Tibial artery (tissue), 4 donors: ENCODE measurements at regions not wholly inside any gene's neighbourhood (a gene's known extent, or its start where the extent isn't known, plus 50 kb on each side); places are given as distances from the start of the nearest gene placed in this dataset.

ENCODE experiments used
- DNase-seq, 2 donors: peaks; one replicate each; pipeline ENCODE4 v3.0.0-alpha.2; 2019
- H3K27ac ChIP-seq, 2 donors: fragments of 200-600 bp; sonication (generic) in 1 of 2; 1 replicate in 1 of 2; 2 replicates in 1 of 2; pipeline ENCODE4 v1.5.1; 2018 to 2019; ENCODE audit warnings: mild to moderate bottlenecking in 1 of 2
- H3K27me3 ChIP-seq, 2 donors: fragments of 200-600 bp; sonication (generic) in 1 of 2; one replicate each; pipeline versions ENCODE4 v1.5.1 to v1.6.0; 2016 to 2019
- H3K36me3 ChIP-seq, 3 donors: fragments of 200-600 bp; sonication (generic) in 2 of 3; one replicate each; pipeline ENCODE4 v1.5.1; 2016 to 2019; ENCODE audit warnings: mild to moderate bottlenecking in 2 of 3
- H3K4me1 ChIP-seq, 4 donors: fragments of 200-600 bp; sonication (generic) in 2 of 4; 1 replicate in 3 of 4; 2 replicates in 1 of 4; pipeline ENCODE4 v1.5.1; 2016 to 2019
- H3K4me3 ChIP-seq, 2 donors: fragments of 200-600 bp; sonication (generic) in 1 of 2; 1 replicate in 1 of 2; 2 replicates in 1 of 2; pipeline ENCODE4 v1.5.1; 2018 to 2019; ENCODE audit warnings: mild to moderate bottlenecking in 2 of 2
- H3K9me3 ChIP-seq, 3 donors: fragments of 200-600 bp; sonication (generic) in 1 of 3; one replicate each; pipeline ENCODE4 v1.5.1; 2016 to 2019
- intact Hi-C: fragments of 100-400 bp; cut with DNase I; formaldehyde crosslinking; loops from one replicate; pipeline ENCODE4 v1.15.0; 2023; ENCODE audit warnings: low total_unique reads
- TF ChIP-seq, protein P1 (sequence below), 2 experiments: fragments of 200-600 bp in 1 of 2; fragments of 450-650 bp in 1 of 2; IDR thresholded peaks; one replicate each; pipeline ENCODE4 v1.5.1; 2017 to 2019; ENCODE audit warnings: antibody characterized with exemption in 2 of 2, mild to moderate bottlenecking in 1 of 2, moderate library complexity in 1 of 2

DNA sequence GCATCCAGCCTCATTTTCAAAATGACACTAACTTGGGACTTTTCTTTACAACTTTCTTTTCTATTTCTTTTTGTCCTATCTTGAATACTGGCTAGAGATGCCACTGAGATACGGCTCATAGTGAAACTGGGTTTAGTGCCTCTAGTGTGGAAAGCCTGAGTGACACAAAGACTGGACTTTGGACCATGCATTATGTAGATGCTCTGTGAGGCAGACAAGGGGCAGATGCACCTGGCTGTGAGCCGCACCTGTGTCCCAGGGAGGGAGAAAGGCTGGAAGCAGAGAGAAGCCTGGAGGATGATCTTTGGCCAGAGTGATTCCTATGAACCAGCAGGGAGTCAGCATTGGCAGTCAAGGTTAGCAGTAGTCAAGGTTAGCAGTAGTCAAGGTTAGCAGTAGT is 852.3 kb upstream of the TMEM132C start:
- Histone ChIP-seq H3K36me3 (no peaks in the 10 kb centered on the region), H3K9me3 (no peaks in the 10 kb centered on the region), H3K27me3 (no peaks in the 10 kb centered on the region), H3K4me3 (no peak overlapping the region), H3K27ac (no peak overlapping the region), H3K4me1 (no peaks in the 10 kb centered on the region)
- intact Hi-C loops: no loop called here
- DNase-seq: no peak
- TF ChIP-seq, protein P1, sequence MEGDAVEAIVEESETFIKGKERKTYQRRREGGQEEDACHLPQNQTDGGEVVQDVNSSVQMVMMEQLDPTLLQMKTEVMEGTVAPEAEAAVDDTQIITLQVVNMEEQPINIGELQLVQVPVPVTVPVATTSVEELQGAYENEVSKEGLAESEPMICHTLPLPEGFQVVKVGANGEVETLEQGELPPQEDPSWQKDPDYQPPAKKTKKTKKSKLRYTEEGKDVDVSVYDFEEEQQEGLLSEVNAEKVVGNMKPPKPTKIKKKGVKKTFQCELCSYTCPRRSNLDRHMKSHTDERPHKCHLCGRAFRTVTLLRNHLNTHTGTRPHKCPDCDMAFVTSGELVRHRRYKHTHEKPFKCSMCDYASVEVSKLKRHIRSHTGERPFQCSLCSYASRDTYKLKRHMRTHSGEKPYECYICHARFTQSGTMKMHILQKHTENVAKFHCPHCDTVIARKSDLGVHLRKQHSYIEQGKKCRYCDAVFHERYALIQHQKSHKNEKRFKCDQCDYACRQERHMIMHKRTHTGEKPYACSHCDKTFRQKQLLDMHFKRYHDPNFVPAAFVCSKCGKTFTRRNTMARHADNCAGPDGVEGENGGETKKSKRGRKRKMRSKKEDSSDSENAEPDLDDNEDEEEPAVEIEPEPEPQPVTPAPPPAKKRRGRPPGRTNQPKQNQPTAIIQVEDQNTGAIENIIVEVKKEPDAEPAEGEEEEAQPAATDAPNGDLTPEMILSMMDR (IDR thresholded peaks at IDR 0.05): no peak

DNA sequence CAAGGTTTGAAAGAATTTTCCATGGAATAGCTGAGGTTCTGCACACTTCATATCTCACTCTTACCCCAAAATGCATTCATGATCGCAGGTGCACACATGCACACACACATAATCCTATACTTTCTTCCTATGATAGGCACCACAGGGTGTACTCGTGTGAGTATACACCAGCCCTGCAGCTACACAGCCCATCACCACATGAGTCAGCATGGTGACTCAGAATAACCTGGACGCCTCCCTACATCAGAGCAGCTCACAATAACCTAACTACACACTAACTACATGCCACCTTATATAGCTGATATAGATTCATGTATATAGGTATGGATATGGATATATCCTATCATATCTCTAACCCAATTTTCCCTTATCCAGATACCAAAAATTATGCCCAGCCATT is 850.2 kb upstream of the TMEM132C start:
- TF ChIP-seq, protein P1 (IDR thresholded peaks at IDR 0.05): no peak
- no peaks in the 10 kb centered on the region for H3K27me3 ChIP-seq
- no peak overlapping the region for H3K4me3 ChIP-seq
- H3K36me3 ChIP-seq: no peaks in the 10 kb centered on the region
- intact Hi-C loops: no loop called here
- no peaks in the 10 kb centered on the region for H3K9me3 ChIP-seq
- H3K27ac ChIP-seq: no peak overlapping the region
- no peak for DNase-seq
- H3K4me1 ChIP-seq: no peaks in the 10 kb centered on the region

DNA sequence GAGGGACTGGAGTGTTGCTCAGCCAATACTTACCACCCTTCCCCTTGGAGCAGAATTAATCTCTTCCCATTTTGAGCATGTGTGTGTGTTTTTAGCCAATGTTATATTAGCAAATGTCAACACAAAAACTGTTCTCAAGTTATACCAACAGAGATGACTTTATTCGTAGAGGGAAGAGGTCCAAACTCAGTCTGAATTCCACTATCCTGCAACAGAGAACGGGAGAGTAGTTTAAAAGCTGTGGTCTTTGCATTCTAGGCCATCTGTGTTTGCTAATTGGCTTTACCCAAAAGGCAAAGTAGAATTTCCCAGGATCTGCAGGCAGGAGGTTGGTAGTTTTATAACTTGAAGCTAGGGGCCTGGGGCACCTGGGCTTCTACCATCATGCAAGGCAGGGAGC is 847.9 kb upstream of the TMEM132C start:
- no peak for DNase-seq
- Histone ChIP-seq H3K36me3 (no peaks in the 10 kb centered on the region), H3K27me3 (no peaks in the 10 kb centered on the region), H3K4me3 (no peak overlapping the region), H3K4me1 (no peaks in the 10 kb centered on the region), H3K9me3 (no peaks in the 10 kb centered on the region), H3K27ac (no peak overlapping the region)
- intact Hi-C loops: no loop called here
- TF ChIP-seq, protein P1 (IDR thresholded peaks at IDR 0.05): no peak

DNA sequence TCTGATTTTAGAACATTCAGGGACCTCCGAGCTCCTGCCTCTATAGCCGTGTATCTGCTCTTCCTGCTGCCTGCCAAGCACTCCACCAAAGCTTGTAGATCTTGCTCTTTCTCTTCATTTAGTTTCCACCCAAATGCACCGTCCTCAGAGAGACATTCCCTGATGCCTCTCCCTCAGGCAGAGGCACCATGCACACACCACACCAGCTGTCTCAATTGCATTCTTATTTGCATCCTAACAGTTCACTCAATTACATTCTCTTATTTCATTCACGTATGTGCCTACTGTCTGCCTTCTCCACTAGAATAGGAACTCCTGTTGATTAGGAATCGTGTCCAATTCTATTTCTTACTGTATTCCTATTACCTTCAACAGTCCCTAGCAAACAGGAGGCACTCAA is 845.4 kb upstream of the TMEM132C start:
- Histone ChIP-seq H3K27ac (no peak overlapping the region), H3K27me3 (no peaks in the 10 kb centered on the region), H3K36me3 (no peaks in the 10 kb centered on the region), H3K4me1 (no peaks in the 10 kb centered on the region), H3K4me3 (no peak overlapping the region), H3K9me3 (no peaks in the 10 kb centered on the region)
- intact Hi-C loops: no loop called here
- TF ChIP-seq, protein P1 (IDR thresholded peaks at IDR 0.05): no peak
- no peak for DNase-seq

DNA sequence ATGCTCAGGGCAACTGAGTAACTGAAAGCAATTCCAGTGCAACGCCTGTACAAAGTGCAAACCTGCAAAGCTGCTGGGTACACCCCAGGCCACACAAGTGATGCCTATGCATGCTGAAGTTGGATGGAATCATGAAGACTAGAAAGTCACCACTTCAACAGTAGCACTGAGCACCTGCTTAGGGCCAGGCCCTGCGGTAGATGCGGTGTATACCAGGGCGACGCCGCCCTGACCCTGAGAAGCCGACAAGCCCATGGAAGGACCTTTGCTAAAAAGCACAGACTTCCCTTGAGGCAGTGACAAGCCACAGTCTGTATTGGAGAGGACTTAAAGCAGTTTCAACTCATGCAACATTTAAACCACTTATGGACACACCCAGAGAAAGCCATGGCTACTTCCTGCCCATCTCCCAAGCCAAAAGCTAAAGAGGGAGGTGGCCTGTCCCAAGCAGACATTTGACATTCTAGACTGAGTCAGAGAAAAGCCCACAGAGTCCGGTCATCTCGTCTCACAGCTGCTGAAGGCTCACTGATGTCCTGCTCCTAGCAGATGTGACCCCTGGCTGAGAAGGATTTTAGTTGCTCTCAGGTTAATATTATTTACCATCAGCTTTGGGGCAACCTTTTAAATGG is 843.9 kb upstream of the TMEM132C start:
- H3K36me3 ChIP-seq: no peaks in the 10 kb centered on the region
- no peak for DNase-seq
- intact Hi-C loops: no loop called here

More for the DNA sequence above, 843.9 kb upstream of the TMEM132C start:
- no peak overlapping the region for H3K27ac ChIP-seq
- TF ChIP-seq, protein P1 (IDR thresholded peaks at IDR 0.05): no peak
- no peak overlapping the region for H3K4me3 ChIP-seq
- H3K4me1 ChIP-seq: no peaks in the 10 kb centered on the region
- H3K9me3 ChIP-seq: no peaks in the 10 kb centered on the region
- H3K27me3 ChIP-seq: no peaks in the 10 kb centered on the region
